HEK293 (cell line): ENCODE measurements at regions not wholly inside any gene's neighbourhood (a gene's known extent, or its start where the extent isn't known, plus 50 kb on each side); places are given as distances from the start of the nearest gene placed in this dataset.

Source experiments
- CTCF ChIP-seq: fragments of 450-650 bp; formaldehyde crosslinking; IDR thresholded peaks from 2 replicates; pipeline ENCODE4 v1.5.1; 2016; ENCODE audit warnings: missing biosample characterization, missing genetic modification characterization
- SP2 ChIP-seq: fragments of 450-650 bp; formaldehyde crosslinking; IDR thresholded peaks from 2 replicates; pipeline ENCODE4 v1.5.1; 2016; ENCODE audit warnings: missing biosample characterization, missing genetic modification characterization
- ZNF26 ChIP-seq: fragments of 450-650 bp; formaldehyde crosslinking; IDR thresholded peaks from 2 replicates; pipeline ENCODE4 v1.5.1; 2016; ENCODE audit warnings: missing biosample characterization, missing genetic modification characterization
- ZNF626 ChIP-seq: fragments of 450-650 bp; sonication (Bioruptor Pico); formaldehyde crosslinking; IDR thresholded peaks from 2 replicates; pipeline ENCODE4 v1.5.1; 2018; ENCODE audit warnings: missing biosample characterization, missing genetic modification characterization, inconsistent platforms
- TF ChIP-seq, protein P1 (sequence below): fragments of 450-650 bp; formaldehyde crosslinking; IDR thresholded peaks from 2 replicates; pipeline ENCODE4 v1.5.1; 2016; ENCODE audit warnings: missing biosample characterization, missing genetic modification characterization
- TF ChIP-seq, protein P2 (sequence below): fragments of 450-650 bp; formaldehyde crosslinking; IDR thresholded peaks from 2 replicates; pipeline ENCODE4 v1.5.1; 2016; ENCODE audit warnings: missing biosample characterization, missing genetic modification characterization

DNA sequence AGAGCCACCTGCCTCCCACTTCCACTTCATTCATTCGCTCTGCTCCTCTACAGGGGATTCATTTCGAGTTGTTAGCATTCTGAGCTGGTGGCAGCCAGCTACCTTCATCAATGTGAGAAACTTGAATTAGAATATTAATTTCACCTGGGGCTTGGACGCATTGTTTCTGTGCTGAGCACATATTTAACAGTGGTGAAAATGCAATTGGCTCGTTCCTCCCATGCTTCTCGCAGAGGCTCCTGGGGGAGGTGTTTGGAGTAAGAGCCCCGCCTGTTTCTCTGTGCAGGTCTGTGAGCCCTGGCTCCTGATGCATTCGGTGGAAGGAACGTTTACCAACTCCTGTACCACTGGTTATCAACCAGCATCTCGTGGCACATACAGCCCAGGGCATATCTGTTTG, 141.5 kb downstream of the AACS start:
- TF ChIP-seq ZNF626 (tag by site-specific recombination) (no peak), ZNF26 (tag by site-specific recombination) (no peak), SP2 (tag by site-specific recombination) (no peak), CTCF (no peak)
- TF ChIP-seq, protein P1, sequence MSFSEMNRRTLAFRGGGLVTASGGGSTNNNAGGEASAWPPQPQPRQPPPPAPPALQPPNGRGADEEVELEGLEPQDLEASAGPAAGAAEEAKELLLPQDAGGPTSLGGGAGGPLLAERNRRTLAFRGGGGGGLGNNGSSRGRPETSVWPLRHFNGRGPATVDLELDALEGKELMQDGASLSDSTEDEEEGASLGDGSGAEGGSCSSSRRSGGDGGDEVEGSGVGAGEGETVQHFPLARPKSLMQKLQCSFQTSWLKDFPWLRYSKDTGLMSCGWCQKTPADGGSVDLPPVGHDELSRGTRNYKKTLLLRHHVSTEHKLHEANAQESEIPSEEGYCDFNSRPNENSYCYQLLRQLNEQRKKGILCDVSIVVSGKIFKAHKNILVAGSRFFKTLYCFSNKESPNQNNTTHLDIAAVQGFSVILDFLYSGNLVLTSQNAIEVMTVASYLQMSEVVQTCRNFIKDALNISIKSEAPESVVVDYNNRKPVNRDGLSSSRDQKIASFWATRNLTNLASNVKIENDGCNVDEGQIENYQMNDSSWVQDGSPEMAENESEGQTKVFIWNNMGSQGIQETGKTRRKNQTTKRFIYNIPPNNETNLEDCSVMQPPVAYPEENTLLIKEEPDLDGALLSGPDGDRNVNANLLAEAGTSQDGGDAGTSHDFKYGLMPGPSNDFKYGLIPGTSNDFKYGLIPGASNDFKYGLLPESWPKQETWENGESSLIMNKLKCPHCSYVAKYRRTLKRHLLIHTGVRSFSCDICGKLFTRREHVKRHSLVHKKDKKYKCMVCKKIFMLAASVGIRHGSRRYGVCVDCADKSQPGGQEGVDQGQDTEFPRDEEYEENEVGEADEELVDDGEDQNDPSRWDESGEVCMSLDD (tag by site-specific recombination): no peak
- TF ChIP-seq, protein P2, sequence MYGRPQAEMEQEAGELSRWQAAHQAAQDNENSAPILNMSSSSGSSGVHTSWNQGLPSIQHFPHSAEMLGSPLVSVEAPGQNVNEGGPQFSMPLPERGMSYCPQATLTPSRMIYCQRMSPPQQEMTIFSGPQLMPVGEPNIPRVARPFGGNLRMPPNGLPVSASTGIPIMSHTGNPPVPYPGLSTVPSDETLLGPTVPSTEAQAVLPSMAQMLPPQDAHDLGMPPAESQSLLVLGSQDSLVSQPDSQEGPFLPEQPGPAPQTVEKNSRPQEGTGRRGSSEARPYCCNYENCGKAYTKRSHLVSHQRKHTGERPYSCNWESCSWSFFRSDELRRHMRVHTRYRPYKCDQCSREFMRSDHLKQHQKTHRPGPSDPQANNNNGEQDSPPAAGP (tag by site-specific recombination): no peak
